Keratinocyte (primary cell): ENCODE measurements at regions not wholly inside any gene's neighbourhood (a gene's known extent, or its start where the extent isn't known, plus 50 kb on each side); places are given as distances from the start of the nearest gene placed in this dataset.
"Not testable (repeated sequence)": the region's sequence is repeated elsewhere in the genome, so short reads cannot be mapped to it uniquely, and the experiment has no call there.

Experiments used
- DNase-seq: peaks from one replicate; pipeline ENCODE4 v3.0.0-alpha.2; 2011; ENCODE audit warnings: low read depth, missing footprints, low spot score
- FAIRE-seq: peaks from 2 replicates; lab custom pipeline; 2011; peaks lifted over from hg19 to GRCh38; lab: Jason Lieb, UNC
- H2AFZ ChIP-seq: 2 replicates; pipeline ENCODE4 v1.6.0; 2012; ENCODE audit warnings: low read length, control low read depth, inconsistent platforms; ENCODE audit not compliant: control insufficient read depth
- H3K27ac ChIP-seq: 2 replicates; pipeline ENCODE4 v1.5.1; 2011; ENCODE audit warnings: low read length; ENCODE audit not compliant: control insufficient read depth, insufficient read depth
- H3K27me3 ChIP-seq: 3 replicates; pipeline ENCODE4 v1.6.0; 2011; ENCODE audit warnings: low read length; ENCODE audit not compliant: control insufficient read depth, insufficient read depth; ENCODE audit errors: extremely low read depth
- H3K36me3 ChIP-seq, 2 experiments: 2 replicates in 1 of 2; 3 replicates in 1 of 2; pipeline ENCODE4 v1.5.1; 2011; ENCODE audit warnings: low read length in 2 of 2, mild to moderate bottlenecking in 1 of 2; ENCODE audit not compliant: control insufficient read depth in 2 of 2, insufficient read depth in 2 of 2; ENCODE audit errors: extremely low read depth in 1 of 2
- H3K4me1 ChIP-seq: 3 replicates; pipeline ENCODE4 v1.5.1; 2011; ENCODE audit warnings: low read length; ENCODE audit not compliant: control insufficient read depth, insufficient read depth; ENCODE audit errors: extremely low read depth
- H3K4me2 ChIP-seq: 3 replicates; pipeline ENCODE4 v1.6.0; 2011; ENCODE audit warnings: low read depth, low read length; ENCODE audit not compliant: control insufficient read depth, insufficient read depth; ENCODE audit errors: extremely low read depth
- H3K4me3 ChIP-seq, 3 experiments: fragments of 200-600 bp in 1 of 3; sonication (generic) in 1 of 3; 2 replicates in 2 of 3; 3 replicates in 1 of 3; pipeline ENCODE4 v1.5.1; 2011 to 2016; ENCODE audit warnings: low read length in 3 of 3, mild to moderate bottlenecking in 3 of 3, control low read depth in 2 of 3, inconsistent platforms in 1 of 3, low read depth in 1 of 3, mixed read lengths in 1 of 3, mixed run types in 1 of 3, moderate library complexity in 1 of 3; ENCODE audit not compliant: control insufficient read depth in 2 of 3, insufficient read depth in 2 of 3; ENCODE audit errors: extremely low read depth in 1 of 3
- H3K79me2 ChIP-seq: 2 replicates; pipeline ENCODE4 v1.6.0; 2012; ENCODE audit warnings: low read length; ENCODE audit not compliant: control insufficient read depth, insufficient read depth
- H3K9ac ChIP-seq: 3 replicates; pipeline ENCODE4 v1.6.0; 2011; ENCODE audit warnings: low read length; ENCODE audit not compliant: control insufficient read depth, insufficient read depth; ENCODE audit errors: extremely low read depth
- H3K9me1 ChIP-seq: 3 replicates; pipeline ENCODE4 v1.6.0; 2011; ENCODE audit warnings: low read length; ENCODE audit not compliant: control insufficient read depth, insufficient read depth; ENCODE audit errors: extremely low read depth
- H3K9me3 ChIP-seq: 2 replicates; pipeline ENCODE4 v1.5.1; 2012; ENCODE audit warnings: low read depth, low read length; ENCODE audit not compliant: control insufficient read depth
- H4K20me1 ChIP-seq: 3 replicates; pipeline ENCODE4 v1.6.0; 2011; ENCODE audit warnings: low read length; ENCODE audit not compliant: control insufficient read depth, insufficient read depth; ENCODE audit errors: extremely low read depth
- EZH2 ChIP-seq: IDR thresholded peaks from one replicate; pipeline ENCODE4 v1.6.1; 2012; ENCODE audit warnings: inconsistent platforms, mild to moderate bottlenecking, low read length, moderate library complexity
- dilution Hi-C: fragments of 300-500 bp; cut with MboI; formaldehyde crosslinking; loops from one replicate; pipeline ENCODE4 v1.7.0; 2020; ENCODE audit warnings: low sequenced_read_pairs; ENCODE audit not compliant: extremely low pct_ligation_motif_present
- TF ChIP-seq, protein P1 (sequence below), 3 experiments: IDR thresholded peaks in 1 of 3; conservative IDR thresholded peaks in 1 of 3; optimal IDR thresholded peaks in 1 of 3; 2 replicates in 2 of 3; 3 replicates in 1 of 3; pipeline versions ENCODE3 to v1.5.1; 2011; ENCODE audit warnings: low read length in 3 of 3, mild to moderate bottlenecking in 3 of 3, moderate library complexity in 2 of 3, control low read depth in 1 of 3, inconsistent platforms in 1 of 3; ENCODE audit not compliant: insufficient read depth in 2 of 3; ENCODE audit errors: extremely low read depth in 1 of 3

DNA sequence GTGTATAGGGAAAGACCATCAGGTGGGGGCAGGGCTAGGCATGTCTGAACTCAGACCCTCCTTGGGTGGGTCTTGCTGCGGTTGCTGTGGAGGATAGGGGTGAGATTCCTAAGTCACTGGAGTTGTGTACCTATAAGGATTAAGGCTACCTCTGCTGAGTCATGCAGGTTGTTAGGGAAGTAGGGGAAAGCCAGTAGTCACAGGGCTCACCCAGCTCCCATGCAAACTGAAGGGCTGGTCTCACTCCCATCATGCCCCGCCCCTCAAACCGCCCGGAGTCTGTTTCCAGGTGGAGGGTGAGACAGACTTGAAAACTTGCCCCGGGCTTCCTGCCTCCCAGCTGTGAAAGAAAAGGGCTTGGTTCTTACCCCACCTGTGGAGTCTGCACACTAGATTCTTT, 161.8 kb downstream of the CAVIN4 start:
- DNase-seq = no peak
- no peak overlapping the region for H3K4me3 ChIP-seq
- no peak for FAIRE-seq
- no peak overlapping the region for H3K27ac ChIP-seq
- no peaks in the 10 kb centered on the region for H3K27me3 ChIP-seq
- H3K36me3 ChIP-seq = no peaks in the 10 kb centered on the region
- H3K9me1 ChIP-seq = no peaks in the 10 kb centered on the region
- H4K20me1 ChIP-seq = no peaks in the 10 kb centered on the region
- TF ChIP-seq, protein P1, sequence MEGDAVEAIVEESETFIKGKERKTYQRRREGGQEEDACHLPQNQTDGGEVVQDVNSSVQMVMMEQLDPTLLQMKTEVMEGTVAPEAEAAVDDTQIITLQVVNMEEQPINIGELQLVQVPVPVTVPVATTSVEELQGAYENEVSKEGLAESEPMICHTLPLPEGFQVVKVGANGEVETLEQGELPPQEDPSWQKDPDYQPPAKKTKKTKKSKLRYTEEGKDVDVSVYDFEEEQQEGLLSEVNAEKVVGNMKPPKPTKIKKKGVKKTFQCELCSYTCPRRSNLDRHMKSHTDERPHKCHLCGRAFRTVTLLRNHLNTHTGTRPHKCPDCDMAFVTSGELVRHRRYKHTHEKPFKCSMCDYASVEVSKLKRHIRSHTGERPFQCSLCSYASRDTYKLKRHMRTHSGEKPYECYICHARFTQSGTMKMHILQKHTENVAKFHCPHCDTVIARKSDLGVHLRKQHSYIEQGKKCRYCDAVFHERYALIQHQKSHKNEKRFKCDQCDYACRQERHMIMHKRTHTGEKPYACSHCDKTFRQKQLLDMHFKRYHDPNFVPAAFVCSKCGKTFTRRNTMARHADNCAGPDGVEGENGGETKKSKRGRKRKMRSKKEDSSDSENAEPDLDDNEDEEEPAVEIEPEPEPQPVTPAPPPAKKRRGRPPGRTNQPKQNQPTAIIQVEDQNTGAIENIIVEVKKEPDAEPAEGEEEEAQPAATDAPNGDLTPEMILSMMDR (optimal IDR thresholded peaks at IDR 0.05 in 1 of 3, IDR thresholded peaks at IDR 0.05 in 1 of 3, conservative IDR thresholded peaks at IDR 0.05 in 1 of 3; ENCODE audit: extremely low read depth in 1 of 3, insufficient read depth in 2 of 3, low read length in 3 of 3) = no peak
- no peak for TF ChIP-seq EZH2
- no peak overlapping the region for H3K9ac ChIP-seq
- no peaks in the 10 kb centered on the region for H3K4me1 ChIP-seq
- H3K79me2 ChIP-seq = no peaks in the 10 kb centered on the region
- no peak overlapping the region for H3K4me2 ChIP-seq
- dilution Hi-C loops = no loop called here
- H3K9me3 ChIP-seq = no peaks in the 10 kb centered on the region
- no peak overlapping the region for H2AFZ ChIP-seq

DNA sequence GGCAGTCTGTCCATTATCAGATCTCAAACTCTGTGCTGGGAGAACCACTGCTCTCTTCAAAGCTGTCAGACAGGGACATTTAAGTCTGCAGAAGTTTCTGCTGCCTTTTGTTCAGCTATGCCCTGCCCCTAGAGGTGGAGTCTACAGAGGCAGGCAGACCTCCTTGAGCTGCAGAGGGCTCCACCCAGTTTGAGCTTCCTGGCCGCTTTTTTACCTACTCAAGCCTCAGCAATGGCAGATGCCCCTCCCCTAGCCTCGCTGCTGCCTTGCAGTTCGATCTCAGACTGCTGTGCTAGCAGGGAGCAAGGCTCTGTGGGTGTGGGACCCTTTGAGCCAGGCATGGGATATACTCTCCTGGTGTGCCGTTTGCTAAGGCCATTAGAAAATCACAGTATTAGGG, 171.1 kb downstream of the CAVIN4 start:
- H3K27me3 ChIP-seq, H3K4me2 ChIP-seq, FAIRE-seq, H4K20me1 ChIP-seq, H3K4me1 ChIP-seq, H3K4me3 ChIP-seq, H3K27ac ChIP-seq, DNase-seq, H3K9me3 ChIP-seq, H2AFZ ChIP-seq, H3K9me1 ChIP-seq, H3K36me3 ChIP-seq, dilution Hi-C loops, H3K79me2 ChIP-seq, H3K9ac ChIP-seq: not testable (repeated sequence)

DNA sequence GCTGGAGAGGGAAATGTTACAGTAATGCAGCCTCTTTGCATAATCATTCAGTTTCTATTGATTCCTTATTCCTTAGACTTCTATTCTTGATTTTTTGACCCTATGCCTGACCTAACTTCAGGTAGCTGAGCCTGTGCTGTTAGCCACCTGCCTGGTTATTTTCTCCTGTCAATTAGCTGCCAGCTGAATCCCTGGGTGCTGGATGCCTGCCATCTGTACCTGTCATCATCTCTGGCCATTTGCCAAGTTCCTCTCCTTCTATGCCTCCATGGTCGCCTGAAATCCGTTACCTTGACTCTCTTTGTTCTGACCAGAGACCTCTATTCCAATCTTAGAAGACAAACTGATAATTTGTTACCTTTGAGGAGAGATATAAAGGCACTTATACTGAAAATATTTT, 178.3 kb downstream of the CAVIN4 start:
- Histone ChIP-seq H3K9ac (no peak overlapping the region), H3K27ac (no peak overlapping the region), H3K4me1 (no peaks in the 10 kb centered on the region), H3K27me3 (no peaks in the 10 kb centered on the region), H3K4me2 (no peak overlapping the region), H3K9me3 (no peaks in the 10 kb centered on the region), H4K20me1 (no peaks in the 10 kb centered on the region), H3K9me1 (no peaks in the 10 kb centered on the region), H2AFZ (no peak overlapping the region), H3K4me3 (no peak overlapping the region), H3K79me2 (no peaks in the 10 kb centered on the region), H3K36me3 (no peaks in the 10 kb centered on the region)
- TF ChIP-seq EZH2 = no peak
- TF ChIP-seq, protein P1 (optimal IDR thresholded peaks at IDR 0.05 in 1 of 3, IDR thresholded peaks at IDR 0.05 in 1 of 3, conservative IDR thresholded peaks at IDR 0.05 in 1 of 3; ENCODE audit: extremely low read depth in 1 of 3, insufficient read depth in 2 of 3, low read length in 3 of 3) = no peak
- DNase-seq (no peak), FAIRE-seq (no peak)
- dilution Hi-C loops = no loop called here
